K562 (cell line): ENCODE measurements at regions not wholly inside any gene's neighbourhood (a gene's known extent, or its start where the extent isn't known, plus 50 kb on each side); places are given as distances from the start of the nearest gene placed in this dataset.

ENCODE experiments used
- ATAC-seq: fragments of 200-7000 bp; cut with Tn5 transposase; 3 replicates; pipeline ENCODE4 v1.9.1; 2020; ENCODE audit warnings: moderate library complexity
- BruUV-seq: library from RNA; stranded (reverse); fragments of 400-500 nt; replicated peaks from 2 replicates; lab custom pipeline; 2021; lab: Mats Ljungman, UMichigan
- CTCF ChIA-PET: fragments of 300-600 bp; formaldehyde crosslinking; extraction: SDS; loops from one replicate; lab custom pipeline; 2021; ENCODE audit warnings: low intra/inter-chr PET ratio; lab: Yijun Ruan, JAX
- POLR2A ChIA-PET: fragments of 300-600, 350-650 bp; sonication (Branson Sonifier 250); formaldehyde crosslinking; extraction: SDS; loops from one replicate; lab custom pipeline; 2021; ENCODE audit warnings: antibody characterized with exemption, inconsistent platforms; lab: Yijun Ruan, JAX
- DNase-seq, 4 experiments: peaks; one replicate each; pipeline versions ENCODE4 v3.0.0 to v3.0.0-alpha.2; 2011 to 2018; ENCODE audit warnings: low spot score in 3 of 4, mixed read lengths in 3 of 4; ENCODE audit errors: extremely low read depth in 1 of 4
- FAIRE-seq: peaks from 2 replicates; lab custom pipeline; 2011; peaks lifted over from hg19 to GRCh38; lab: Jason Lieb, UNC
- H2AFZ ChIP-seq: 2 replicates; pipeline ENCODE4 v1.6.0; 2011; ENCODE audit warnings: low read depth, low read length, control low read depth, inconsistent platforms
- H3K27ac ChIP-seq: fragments of 200-600 bp; 3 replicates; pipeline ENCODE4 v1.8.0; 2011; ENCODE audit warnings: low read depth, mild to moderate bottlenecking, control low read depth, inconsistent platforms, low read length, moderate library complexity, mixed read lengths; ENCODE audit errors: extremely low read depth
- H3K27me3 ChIP-seq, 2 experiments: fragments of 300-600 bp in 1 of 2; 2 replicates in 1 of 2; 3 replicates in 1 of 2; pipeline versions ENCODE4 v1.6.0 to v1.8.0; 2011; ENCODE audit warnings: inconsistent platforms in 2 of 2, low read length in 2 of 2, mild to moderate bottlenecking in 1 of 2, mixed read lengths in 1 of 2, moderate library complexity in 1 of 2; ENCODE audit not compliant: control insufficient read depth in 2 of 2, insufficient read depth in 2 of 2
- H3K36me3 ChIP-seq: fragments of 300-600 bp; 3 replicates; pipeline ENCODE4 v1.8.0; 2011; ENCODE audit warnings: mild to moderate bottlenecking, low read length, inconsistent platforms; ENCODE audit not compliant: control insufficient read depth, insufficient read depth
- H3K4me1 ChIP-seq, 2 experiments: fragments of 200-600 bp in 1 of 2; replicated peaks in 1 of 2; 2 replicates in 1 of 2; 3 replicates in 1 of 2; pipeline versions ENCODE4 v1.5.1 to v1.8.0; 2011; ENCODE audit warnings: inconsistent platforms in 2 of 2, low read length in 2 of 2, mild to moderate bottlenecking in 1 of 2, mixed read lengths in 1 of 2, moderate library complexity in 1 of 2; ENCODE audit not compliant: control insufficient read depth in 2 of 2, insufficient read depth in 2 of 2
- H3K4me2 ChIP-seq: 2 replicates; pipeline ENCODE4 v1.6.1; 2011; ENCODE audit warnings: low read length, control low read depth, inconsistent platforms, mixed read lengths; ENCODE audit not compliant: insufficient read depth
- H3K4me3 ChIP-seq: fragments of 200-600 bp; sonication (generic), shearing (Covaris generic); 2 replicates; pipeline ENCODE4 v1.5.1; 2016; ENCODE audit warnings: control low read depth, inconsistent platforms
- H3K79me2 ChIP-seq: fragments of 200-600 bp; 3 replicates; pipeline ENCODE4 v1.8.0; 2011; ENCODE audit warnings: low read length, inconsistent platforms; ENCODE audit not compliant: control insufficient read depth, insufficient read depth
- H3K9ac ChIP-seq, 2 experiments: 2 replicates each; pipeline versions ENCODE4 v1.6.0 to v1.6.1; 2011; ENCODE audit warnings: low read depth in 2 of 2, low read length in 2 of 2, control low read depth in 1 of 2, inconsistent platforms in 1 of 2, mild to moderate bottlenecking in 1 of 2, mixed read lengths in 1 of 2; ENCODE audit not compliant: insufficient read depth in 1 of 2
- H3K9me1 ChIP-seq: one replicate; pipeline ENCODE4 v1.6.0; 2011; ENCODE audit warnings: inconsistent platforms, mild to moderate bottlenecking, low read length, moderate library complexity; ENCODE audit not compliant: control insufficient read depth, insufficient read depth
- H3K9me3 ChIP-seq: replicated peaks from 2 replicates; pipeline ENCODE4 v1.5.1; 2011; ENCODE audit warnings: low read depth, low read length, inconsistent platforms; ENCODE audit not compliant: control insufficient read depth, insufficient read depth
- H4K20me1 ChIP-seq: replicated peaks from 2 replicates; pipeline ENCODE4 v1.6.1; 2011; ENCODE audit warnings: low read length, inconsistent platforms, mixed read lengths; ENCODE audit not compliant: control insufficient read depth, insufficient read depth
- ETV1 ChIP-seq: fragments of 450-650 bp; conservative IDR thresholded peaks from 2 replicates; pipeline ENCODE4 v1.6.1; 2016; ENCODE audit warnings: missing genetic modification characterization, control low read depth, low read depth, missing compliant biosample characterization
- HNRNPL ChIP-seq: fragments of 200-400 bp; formaldehyde crosslinking; IDR thresholded peaks from 2 replicates; pipeline ENCODE4 v1.6.1; 2017; ENCODE audit warnings: low read depth, mild to moderate bottlenecking, low read length
- NCOR1 ChIP-seq: fragments of 450-650 bp; IDR thresholded peaks from 2 replicates; pipeline ENCODE4 v1.6.1; 2016; ENCODE audit warnings: mild to moderate bottlenecking, moderate library complexity
- POU5F1 ChIP-seq: fragments of 150-350 bp; IDR thresholded peaks from 2 replicates; pipeline ENCODE4 v1.6.1; 2014; ENCODE audit warnings: borderline replicate concordance, low read length, low read depth, mild to moderate bottlenecking; ENCODE audit not compliant: partially characterized antibody
- RBFOX2 ChIP-seq: fragments of 200-400 bp; formaldehyde crosslinking; IDR thresholded peaks from 2 replicates; pipeline ENCODE4 v1.6.1; 2017; ENCODE audit warnings: low read depth, mild to moderate bottlenecking, low read length, moderate library complexity
- SIN3B ChIP-seq: fragments of 450-650 bp; IDR thresholded peaks from 2 replicates; pipeline ENCODE4 v1.6.1; 2017; ENCODE audit warnings: low read depth, mild to moderate bottlenecking, moderate library complexity
- SMARCC2 ChIP-seq: fragments of 450-650 bp; IDR thresholded peaks from 2 replicates; pipeline ENCODE4 v1.6.1; 2017; ENCODE audit warnings: antibody characterized with exemption, moderate library complexity, mild to moderate bottlenecking, low read depth
- SNRNP70 ChIP-seq: fragments of 200-400 bp; formaldehyde crosslinking; optimal IDR thresholded peaks from 2 replicates; pipeline ENCODE3; 2017; ENCODE audit warnings: low read depth, low read length
- SUPT5H ChIP-seq: fragments of 450-650 bp; IDR thresholded peaks from 2 replicates; pipeline ENCODE4 v1.6.1; 2016
- TAF15 ChIP-seq: fragments of 200-400 bp; formaldehyde crosslinking; IDR thresholded peaks from 2 replicates; pipeline ENCODE4 v1.6.1; 2017; ENCODE audit warnings: mild to moderate bottlenecking, low read depth, low read length, moderate library complexity
- ZC3H11A ChIP-seq: IDR thresholded peaks from 2 replicates; pipeline ENCODE4 v1.6.1; 2012; ENCODE audit warnings: low read depth, low read length, improper control_type of control experiment
- WGBS: fragments of 100-300 bp; shearing (Covaris generic); methylation state at CpG from one replicate; pipeline ENCODE4 v1.1.6; 2016; ENCODE audit warnings: low coverage, mixed read lengths; ENCODE audit not compliant: insufficient coverage; ENCODE audit errors: missing lambda C conversion rate; 5-methylcytosine and 5-hydroxymethylcytosine counted together
- in situ Hi-C: fragments of 300-500 bp; cut with MboI; formaldehyde crosslinking; loops from 4 replicates; pipeline ENCODE4 v1.15.0; 2018; ENCODE audit warnings: inconsistent platforms, mixed read lengths
- intact Hi-C: fragments of 100-400 bp; cut with micrococcal nuclease; formaldehyde crosslinking; loops from 2 replicates; pipeline ENCODE4 v1.14.2; 2022
- TF ChIP-seq, protein P1 (sequence below): fragments of 200-800 bp; sonication (Bioruptor generic); IDR thresholded peaks from 2 replicates; pipeline ENCODE4 v1.6.1; 2017; ENCODE audit warnings: missing genetic modification characterization, missing compliant biosample characterization
- TF ChIP-seq, protein P2 (sequence below): fragments of 450-650 bp; IDR thresholded peaks from 2 replicates; pipeline ENCODE4 v1.6.1; 2016
- TF ChIP-seq, protein P3 (sequence below): fragments of 250-450 bp; sonication (Bioruptor Pico); IDR thresholded peaks from 2 replicates; pipeline ENCODE4 v1.8.0; 2022; ENCODE audit warnings: moderate library complexity, mild to moderate bottlenecking, inconsistent platforms

DNA sequence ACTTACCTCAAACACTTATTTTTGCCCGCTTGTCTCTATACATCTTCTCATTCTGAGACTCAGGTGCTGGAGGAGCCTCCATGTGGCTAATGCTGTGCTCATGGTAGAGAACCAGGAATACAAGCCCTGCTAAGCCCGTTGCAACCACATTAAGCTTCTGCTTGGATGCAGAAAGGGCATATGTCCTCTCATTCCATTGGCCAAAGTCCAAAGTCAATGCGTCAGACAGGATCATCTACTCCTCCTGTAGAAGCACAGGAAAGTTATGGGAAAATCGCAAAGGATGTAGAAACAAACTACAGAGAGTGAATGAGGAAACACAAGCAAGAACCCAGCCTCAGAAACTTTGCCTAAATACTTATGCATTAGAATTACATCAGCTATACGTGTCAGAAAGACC lies 124.5 kb upstream of the AGA start:
- no peak for FAIRE-seq
- POLR2A ChIA-PET, result no interaction called here
- Histone ChIP-seq H3K36me3 (no peaks in the 10 kb centered on the region), H3K9me3 (no peaks in the 10 kb centered on the region), H3K4me3 (no peak overlapping the region), H3K9ac (no peak overlapping the region), H4K20me1 (no peaks in the 10 kb centered on the region), H3K4me2 (no peak overlapping the region), H3K27me3 (no peaks in the 10 kb centered on the region), H3K79me2 (no peaks in the 10 kb centered on the region), H2AFZ (no peak overlapping the region), H3K27ac (no peak overlapping the region), H3K4me1 (no peaks in the 10 kb centered on the region), H3K9me1 (no peaks in the 10 kb centered on the region)
- DNase-seq, result no peak
- intact Hi-C loops, result no loop called here
- TF ChIP-seq, protein P1, sequence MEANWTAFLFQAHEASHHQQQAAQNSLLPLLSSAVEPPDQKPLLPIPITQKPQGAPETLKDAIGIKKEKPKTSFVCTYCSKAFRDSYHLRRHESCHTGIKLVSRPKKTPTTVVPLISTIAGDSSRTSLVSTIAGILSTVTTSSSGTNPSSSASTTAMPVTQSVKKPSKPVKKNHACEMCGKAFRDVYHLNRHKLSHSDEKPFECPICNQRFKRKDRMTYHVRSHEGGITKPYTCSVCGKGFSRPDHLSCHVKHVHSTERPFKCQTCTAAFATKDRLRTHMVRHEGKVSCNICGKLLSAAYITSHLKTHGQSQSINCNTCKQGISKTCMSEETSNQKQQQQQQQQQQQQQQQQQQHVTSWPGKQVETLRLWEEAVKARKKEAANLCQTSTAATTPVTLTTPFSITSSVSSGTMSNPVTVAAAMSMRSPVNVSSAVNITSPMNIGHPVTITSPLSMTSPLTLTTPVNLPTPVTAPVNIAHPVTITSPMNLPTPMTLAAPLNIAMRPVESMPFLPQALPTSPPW (CRISPR knock-in tag), result no peak
- no peak for TF ChIP-seq NCOR1
- TF ChIP-seq SUPT5H, result no peak
- TF ChIP-seq TAF15, result no peak
- no peak for TF ChIP-seq ZC3H11A
- 0% methylated on average over 5 of the region's 5 CpGs for WGBS
- in situ Hi-C loops, result no loop called here
- CTCF ChIA-PET, result no interaction called here
- BruUV-seq, result no TSS peak
- ATAC-seq, result no peak

DNA sequence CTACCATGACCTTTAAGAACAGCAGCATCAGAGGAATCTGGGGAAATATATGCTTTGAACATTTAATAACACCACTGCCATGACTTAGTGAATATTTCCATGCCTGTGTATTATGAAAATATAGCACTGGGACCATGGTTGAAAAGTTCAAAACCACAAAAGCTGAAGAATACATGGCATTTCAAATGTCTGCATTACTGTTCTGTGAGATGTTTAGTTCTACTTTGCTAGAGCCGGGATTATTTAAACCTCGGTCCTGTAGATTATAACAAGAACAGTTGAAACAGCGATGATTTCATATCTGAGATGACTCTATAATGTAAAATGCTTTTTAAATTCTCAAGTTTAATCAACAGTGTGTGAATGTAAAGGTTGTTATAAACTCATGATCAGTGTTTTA lies 126.7 kb upstream of the AGA start:
- in situ Hi-C loops, result no loop called here
- POLR2A ChIA-PET, result no interaction called here
- TF ChIP-seq, protein P2, sequence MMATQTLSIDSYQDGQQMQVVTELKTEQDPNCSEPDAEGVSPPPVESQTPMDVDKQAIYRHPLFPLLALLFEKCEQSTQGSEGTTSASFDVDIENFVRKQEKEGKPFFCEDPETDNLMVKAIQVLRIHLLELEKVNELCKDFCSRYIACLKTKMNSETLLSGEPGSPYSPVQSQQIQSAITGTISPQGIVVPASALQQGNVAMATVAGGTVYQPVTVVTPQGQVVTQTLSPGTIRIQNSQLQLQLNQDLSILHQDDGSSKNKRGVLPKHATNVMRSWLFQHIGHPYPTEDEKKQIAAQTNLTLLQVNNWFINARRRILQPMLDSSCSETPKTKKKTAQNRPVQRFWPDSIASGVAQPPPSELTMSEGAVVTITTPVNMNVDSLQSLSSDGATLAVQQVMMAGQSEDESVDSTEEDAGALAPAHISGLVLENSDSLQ, result no peak
- TF ChIP-seq POU5F1 (no peak), HNRNPL (no peak), ETV1 (tag) (no peak), SNRNP70 (no peak), SMARCC2 (no peak), RBFOX2 (no peak), SIN3B (no peak)
- TF ChIP-seq, protein P3, sequence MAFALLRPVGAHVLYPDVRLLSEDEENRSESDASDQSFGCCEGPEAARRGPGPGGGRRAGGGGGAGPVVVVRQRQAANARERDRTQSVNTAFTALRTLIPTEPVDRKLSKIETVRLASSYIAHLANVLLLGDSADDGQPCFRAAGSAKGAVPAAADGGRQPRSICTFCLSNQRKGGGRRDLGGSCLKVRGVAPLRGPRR (CRISPR knock-in tag), result no peak

More for the DNA sequence above, 126.7 kb upstream of the AGA start:
- FAIRE-seq (no peak), DNase-seq (no peak), ATAC-seq (no peak)
- Histone ChIP-seq H3K79me2 (no peaks in the 10 kb centered on the region), H3K9ac (no peak overlapping the region), H3K4me1 (no peaks in the 10 kb centered on the region), H2AFZ (no peak overlapping the region), H4K20me1 (no peaks in the 10 kb centered on the region), H3K4me3 (no peak overlapping the region), H3K27ac (no peak overlapping the region), H3K9me1 (no peaks in the 10 kb centered on the region), H3K4me2 (no peak overlapping the region), H3K9me3 (no peaks in the 10 kb centered on the region), H3K36me3 (no peaks in the 10 kb centered on the region), H3K27me3 (no peaks in the 10 kb centered on the region)
- WGBS, result 0% methylated on average over 3 of the region's 3 CpGs
- CTCF ChIA-PET, result no interaction called here
- BruUV-seq, result no TSS peak
- intact Hi-C loops, result no loop called here
